Activated CD4-positive, alpha-beta T cell treated with anti-CD3 and anti-CD28 coated beads, Interleukin-2, Interleukin-4, amounts not matched to agents 100 ng/mL and 50 ng/mL, durations not matched to agents 16 hours and 8 hours (primary cell): ENCODE measurements at regions not wholly inside any gene's neighbourhood (a gene's known extent, or its start where the extent isn't known, plus 50 kb on each side); places are given as distances from the start of the nearest gene placed in this dataset.
"Not testable (repeated sequence)": the region's sequence is repeated elsewhere in the genome, so short reads cannot be mapped to it uniquely, and the experiment has no call there.

Experiments used
- DNase-seq: peaks from one replicate; pipeline ENCODE4 v3.0.0-alpha.2; 2020; ENCODE audit warnings: low spot score

DNA sequence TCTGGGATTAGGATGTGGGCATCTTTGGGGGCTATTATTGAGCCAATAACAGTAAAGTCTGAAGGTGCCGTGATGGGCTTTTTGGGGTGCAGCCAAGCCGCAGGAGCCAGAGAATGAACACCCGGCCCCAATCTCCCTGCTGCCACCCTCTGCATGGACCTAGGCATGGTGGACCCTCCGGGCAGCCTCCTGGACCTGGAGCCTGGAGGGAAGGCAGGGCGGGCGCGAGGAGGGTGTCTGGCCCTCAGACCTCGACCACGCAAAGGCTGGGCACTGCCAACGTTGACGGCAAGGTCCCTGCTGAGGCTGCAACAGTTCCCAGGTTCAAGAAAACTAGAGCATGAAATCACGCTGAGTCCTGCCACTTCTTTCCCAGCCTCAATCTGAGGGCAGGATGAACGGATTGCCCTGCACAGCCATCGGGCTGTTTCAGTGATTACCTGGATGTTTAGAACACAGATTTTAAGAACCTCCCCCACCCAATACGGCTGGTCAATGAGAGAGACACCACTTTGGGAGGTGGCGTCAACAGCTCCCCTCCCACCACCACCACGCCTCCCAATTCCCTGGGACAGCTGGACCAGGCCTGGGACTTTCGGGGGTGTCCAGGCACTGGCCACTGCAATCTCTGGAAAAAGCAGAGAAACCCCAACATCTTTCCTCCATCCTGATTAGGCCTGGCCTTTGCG is 147.4 kb downstream of the NPIPB11 start:
- not testable (repeated sequence) for DNase-seq

DNA sequence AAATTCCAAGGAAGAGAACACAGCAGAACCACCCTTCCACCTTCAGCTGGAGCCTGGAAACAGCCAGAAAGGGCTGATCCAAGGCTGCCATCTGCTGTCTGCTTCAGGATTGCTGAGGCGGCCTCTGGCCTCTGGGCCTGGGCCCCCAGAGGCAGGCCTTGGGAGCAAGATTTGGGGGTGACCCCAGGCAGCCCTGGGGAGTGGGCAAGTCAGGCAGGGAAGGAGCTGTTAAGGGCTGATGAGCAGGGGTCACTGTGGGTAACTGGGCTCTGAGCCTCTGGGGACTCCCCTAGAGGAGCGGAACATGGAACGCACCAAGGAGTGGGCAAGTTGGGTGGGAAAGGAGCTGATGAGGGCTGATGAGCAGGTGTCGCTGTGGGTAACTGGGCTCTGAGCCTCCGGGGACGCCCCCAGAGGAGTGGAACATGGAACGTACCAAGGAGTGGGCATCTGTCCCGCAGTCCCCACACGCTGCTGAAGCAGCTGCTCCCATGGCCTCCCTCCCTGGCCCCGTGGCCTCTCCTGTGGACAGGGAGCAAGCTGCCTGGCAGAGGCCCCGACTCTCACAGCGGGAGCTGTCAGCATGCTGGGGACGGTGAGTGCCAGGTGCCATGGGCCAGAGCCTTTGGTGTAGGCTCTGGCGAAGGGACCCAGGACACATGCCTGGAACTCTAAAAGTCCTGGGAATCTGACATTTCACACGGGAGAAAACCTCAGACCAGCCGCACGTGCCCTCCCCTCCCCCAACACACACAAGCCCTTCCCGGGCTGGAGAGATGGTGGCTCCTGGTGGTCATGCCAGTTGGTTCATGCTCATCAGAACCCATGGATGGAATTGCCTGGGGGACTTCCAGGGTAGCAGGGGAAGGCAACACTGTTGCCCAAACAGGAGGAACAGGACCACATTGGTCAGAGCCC is 148.8 kb downstream of the NPIPB11 start:
- DNase-seq = not testable (repeated sequence)

DNA sequence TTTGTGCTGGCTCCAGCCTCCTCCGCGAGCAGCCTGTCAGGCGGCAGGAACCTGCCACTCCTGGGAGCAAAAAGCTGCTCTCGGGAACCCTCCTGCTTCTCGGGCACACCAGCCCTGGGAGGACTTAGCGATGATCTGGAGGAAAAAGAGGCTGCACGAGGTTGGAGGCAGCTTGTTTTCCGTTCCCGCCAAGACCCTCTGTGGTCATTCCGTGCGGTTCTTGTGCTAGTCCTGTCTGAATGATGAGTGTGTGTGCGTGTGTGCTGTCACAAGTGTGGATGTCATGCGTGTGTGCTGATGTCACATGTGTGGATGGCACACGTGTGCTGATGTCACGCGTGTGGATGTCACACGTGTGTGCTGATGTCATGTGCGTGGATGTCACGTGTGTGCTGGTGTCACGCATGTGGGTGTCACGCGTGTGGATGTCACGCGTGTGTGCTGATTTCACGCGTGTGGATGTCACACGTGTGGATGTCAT is 150.0 kb downstream of the NPIPB11 start:
- no peak for DNase-seq

GRCh38 chr16:29255957-29256356 is 150.6 kb downstream of the NPIPB11 start:
- DNase-seq = not testable (repeated sequence)

DNA sequence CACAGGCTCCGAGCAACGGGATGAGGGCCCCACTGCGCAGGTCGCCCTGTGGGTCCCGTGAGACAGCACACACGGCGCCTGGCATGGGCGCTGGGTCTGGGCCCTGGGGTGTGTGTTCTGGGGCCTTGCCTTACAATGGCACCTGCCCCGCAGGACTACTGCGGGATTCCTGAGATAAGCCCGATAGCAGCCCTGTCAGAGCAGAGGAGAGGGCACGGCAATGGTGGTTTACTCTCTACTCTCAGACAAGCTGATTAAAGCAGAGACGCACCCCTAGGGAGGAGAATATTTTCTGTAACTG is 151.1 kb downstream of the NPIPB11 start:
- not testable (repeated sequence) for DNase-seq

GRCh38 chr16:29254676-29255495 is 151.6 kb downstream of the NPIPB11 start:
- no peak for DNase-seq

DNA sequence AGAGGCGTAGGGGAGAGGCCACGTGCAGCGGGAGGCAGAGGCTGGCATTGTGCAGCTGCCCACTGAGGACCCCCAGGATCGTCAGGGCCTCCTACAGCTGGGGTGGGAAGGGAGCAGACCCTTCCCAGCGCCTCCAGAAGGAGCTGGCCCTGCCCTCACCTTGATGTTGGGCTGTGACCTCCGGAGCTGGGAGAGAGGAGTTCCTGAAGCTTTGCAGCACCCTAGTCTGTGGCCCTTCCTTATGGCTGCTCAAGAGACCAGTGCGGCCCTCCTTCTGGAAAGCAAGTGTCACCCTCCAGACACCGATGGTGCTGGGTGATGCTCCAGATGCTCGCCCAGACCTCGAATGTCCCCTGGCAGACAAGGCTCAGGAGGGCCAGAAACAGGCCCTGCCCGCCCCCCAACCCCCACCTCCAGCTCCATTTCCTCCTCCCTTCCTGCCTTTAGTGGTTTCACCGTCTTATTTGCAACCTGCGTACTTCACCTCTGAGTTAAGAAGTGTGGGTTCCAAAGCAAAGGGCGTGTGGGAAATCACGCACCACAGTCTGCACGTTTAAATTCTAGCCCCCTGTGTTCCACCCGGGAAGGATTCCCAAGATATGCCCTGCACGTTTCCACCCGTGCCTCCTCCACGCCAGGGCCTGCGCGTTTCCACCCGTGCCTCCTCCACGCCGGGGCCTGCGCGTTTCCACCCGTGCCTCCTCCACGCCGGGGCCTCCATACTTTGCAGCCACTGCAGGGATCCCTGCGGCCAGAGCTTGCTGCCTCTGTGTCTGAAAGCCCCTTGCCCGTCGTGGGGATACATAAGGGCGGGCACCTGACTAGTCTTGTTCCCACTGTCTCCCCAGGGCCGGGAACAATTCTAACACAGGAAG is 152.6 kb downstream of the NPIPB11 start:
- DNase-seq = not testable (repeated sequence)

GRCh38 chr16:29253066-29253590 is 153.4 kb downstream of the NPIPB11 start:
- not testable (repeated sequence) for DNase-seq

- DNase-seq = not testable (repeated sequence)
Observed at GRCh38 chr16:29252311-29252710, 154.2 kb downstream of the NPIPB11 start.

DNA sequence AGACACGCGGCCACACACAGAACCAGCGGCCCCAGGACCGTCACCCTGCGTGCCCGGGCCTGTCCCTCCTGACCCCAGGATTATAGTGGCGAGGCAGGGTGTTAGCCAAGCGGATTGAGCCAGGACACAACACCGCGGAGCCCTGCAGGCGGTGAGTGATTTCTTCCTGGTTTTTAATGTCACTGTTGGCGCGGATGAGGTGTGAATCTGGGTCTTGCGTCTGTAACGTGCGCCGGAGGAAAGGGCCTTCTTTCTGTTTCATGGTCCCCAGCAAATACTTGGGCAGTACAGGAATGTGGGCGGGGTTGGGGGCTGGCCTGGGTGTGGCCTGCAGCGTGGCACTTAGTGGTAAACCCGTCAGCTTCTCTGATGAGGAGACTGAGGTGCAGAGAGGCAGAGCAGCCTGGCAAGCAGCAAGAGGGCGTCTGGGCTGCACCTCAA is 154.9 kb downstream of the NPIPB11 start:
- not testable (repeated sequence) for DNase-seq

- DNase-seq = not testable (repeated sequence)
Observed at GRCh38 chr16:29250923-29251434, 155.5 kb downstream of the NPIPB11 start.

DNA sequence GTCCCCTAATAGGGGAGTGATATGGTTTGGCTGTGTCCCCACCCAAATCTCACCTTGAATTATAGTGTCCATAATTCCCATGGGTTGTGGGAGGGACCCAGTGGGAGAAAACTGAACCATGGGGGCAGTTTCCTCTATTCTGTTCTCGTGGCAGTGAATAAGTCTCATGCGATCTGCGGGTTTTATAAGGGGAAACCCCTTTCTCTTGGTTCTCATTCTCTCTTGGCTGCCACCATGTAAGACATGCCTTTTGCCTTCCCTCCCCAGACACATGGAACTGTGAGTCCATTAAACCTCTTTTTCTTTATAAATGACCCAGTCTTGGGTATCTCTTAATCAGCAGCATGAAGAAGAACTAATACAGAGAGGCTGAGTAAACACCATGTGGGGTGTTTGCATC is 156.0 kb downstream of the NPIPB11 start:
- DNase-seq = not testable (repeated sequence)

DNA sequence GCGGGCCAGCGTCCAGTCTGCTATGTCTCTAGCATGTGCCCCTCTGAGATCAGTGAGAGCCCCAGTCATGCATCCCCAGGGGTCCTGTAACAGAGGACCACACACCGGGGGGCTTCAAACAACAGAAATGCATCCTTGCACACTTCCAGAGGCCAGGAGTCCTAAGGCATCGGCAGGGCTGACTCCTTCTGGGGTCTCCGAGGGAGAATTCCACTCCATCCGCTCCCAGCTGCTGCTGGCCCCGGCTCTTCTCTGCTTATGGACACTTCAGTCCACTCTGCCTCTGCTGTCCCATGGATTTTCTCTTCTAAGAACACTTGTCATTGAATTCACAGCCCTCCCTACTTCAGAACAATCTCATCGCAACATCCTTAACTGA is 157.6 kb downstream of the NPIPB11 start:
- DNase-seq = not testable (repeated sequence)

DNA sequence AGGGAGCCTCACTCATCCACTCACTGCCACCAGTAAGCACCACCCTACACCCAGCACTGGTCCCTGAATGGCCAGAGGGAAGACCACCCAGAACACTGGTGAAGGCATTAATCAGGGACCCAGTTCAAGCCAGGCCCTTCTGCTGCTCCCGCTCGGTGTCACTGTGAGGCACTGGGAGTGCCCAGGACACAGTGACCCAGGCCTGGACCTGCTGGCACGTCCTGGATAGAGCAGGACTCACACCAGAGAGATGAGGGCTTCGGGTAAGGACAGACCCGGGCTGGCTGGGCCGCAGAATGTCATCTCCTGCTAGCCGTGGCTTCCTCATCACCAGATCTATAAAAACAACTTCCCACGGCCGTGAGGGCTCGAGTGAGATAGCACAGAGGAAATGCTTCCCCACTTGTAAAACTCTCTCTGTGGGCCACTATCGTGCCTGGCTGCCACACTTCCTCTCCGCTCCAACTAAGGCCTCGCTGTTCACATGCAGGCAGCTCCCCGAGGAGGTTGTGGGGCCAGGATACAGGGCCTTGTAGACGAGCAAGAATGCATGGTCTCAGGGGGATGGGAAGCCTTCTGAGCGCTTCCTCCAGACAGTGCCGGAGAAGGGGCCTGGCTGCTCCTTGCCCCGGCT is 158.1 kb downstream of the NPIPB11 start:
- not testable (repeated sequence) for DNase-seq

- DNase-seq = not testable (repeated sequence)
Observed at GRCh38 chr16:29246091-29246490, 160.4 kb downstream of the NPIPB11 start.

- DNase-seq = no peak
Observed at GRCh38 chr16:29237971-29238370, 168.5 kb downstream of the NPIPB11 start.

DNA sequence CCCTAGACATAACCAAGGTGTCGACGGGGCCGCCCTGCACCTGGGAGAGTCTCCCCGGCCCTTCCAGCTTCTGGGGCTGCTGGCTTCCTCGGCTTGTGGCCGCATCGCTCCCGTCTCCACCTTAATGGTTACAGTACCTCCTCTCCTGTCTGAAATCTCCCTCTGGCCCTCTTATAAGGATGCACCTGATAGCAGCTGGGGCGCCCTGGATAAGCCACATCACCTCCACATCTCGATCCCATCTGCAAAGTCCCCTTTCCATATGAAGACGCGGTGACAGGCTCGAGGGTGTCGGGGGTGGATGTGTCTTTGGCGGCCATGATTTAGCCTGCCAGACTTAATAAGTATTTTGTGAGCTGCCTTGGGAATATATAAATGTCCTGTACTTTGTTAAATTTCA is 169.0 kb downstream of the NPIPB11 start:
- DNase-seq = not testable (repeated sequence)

DNA sequence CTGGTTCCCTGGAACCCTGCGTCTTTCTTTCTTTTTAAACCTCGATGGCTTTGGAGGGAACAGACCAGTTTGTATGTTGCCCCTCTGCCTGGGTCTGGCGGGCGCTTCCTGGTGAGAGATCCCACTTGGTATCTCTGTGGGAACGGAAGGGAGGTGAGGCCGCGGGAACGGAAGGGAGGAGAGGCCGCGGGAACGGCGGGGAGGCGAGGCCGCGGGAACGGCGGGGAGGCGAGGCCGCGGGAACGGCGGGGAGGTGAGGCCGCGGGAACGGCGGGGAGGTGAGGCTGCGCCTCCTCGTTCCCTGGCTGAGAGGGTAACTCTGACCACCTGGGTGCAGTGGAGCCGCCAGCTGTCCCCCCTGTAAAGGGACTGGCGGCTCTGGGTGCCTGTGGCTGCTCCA is 169.5 kb downstream of the NPIPB11 start:
- not testable (repeated sequence) for DNase-seq

DNA sequence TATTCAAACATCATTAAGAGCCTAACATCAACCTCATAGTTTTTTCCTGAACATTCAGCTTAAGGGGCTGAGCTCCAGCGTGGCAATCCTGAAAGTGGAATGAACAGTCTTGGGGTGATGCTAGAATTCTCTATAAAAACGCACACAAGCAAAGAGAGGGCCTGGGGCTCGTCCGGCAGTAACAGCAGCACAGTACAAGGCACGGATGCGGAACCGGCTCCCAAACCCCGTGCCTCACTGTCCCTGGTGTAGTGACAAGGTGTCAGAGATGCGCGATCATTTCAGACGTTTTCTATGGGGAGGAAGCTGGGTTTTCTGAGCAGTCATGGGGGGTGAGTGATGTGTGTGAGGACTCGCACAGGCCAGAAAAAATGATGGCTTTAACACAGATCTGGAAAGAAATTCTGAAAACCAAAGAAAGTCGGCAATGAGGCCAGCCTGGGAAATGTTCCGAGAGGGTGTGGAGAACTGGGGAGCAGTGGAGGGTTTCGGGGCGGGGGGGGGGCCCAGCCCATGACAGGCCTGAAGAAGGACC is 170.6 kb downstream of the NPIPB11 start:
- not testable (repeated sequence) for DNase-seq
